MG63 (cell line): ENCODE measurements at regions not wholly inside any gene's neighbourhood (a gene's known extent, or its start where the extent isn't known, plus 50 kb on each side); places are given as distances from the start of the nearest gene placed in this dataset.
"Not testable (repeated sequence)": the region's sequence is repeated elsewhere in the genome, so short reads cannot be mapped to it uniquely, and the experiment has no call there.

ENCODE experiments used
- DNase-seq: peaks from one replicate; pipeline ENCODE4 v3.0.0-alpha.2; 2020
- H3K27me3 ChIP-seq: fragments of 250-450 bp; sonication (Bioruptor Pico); 2 replicates; pipeline ENCODE4 v1.5.1; 2020; ENCODE audit warnings: mild to moderate bottlenecking, moderate library complexity
- H3K36me3 ChIP-seq: fragments of 250-450 bp; sonication (Bioruptor Pico); 2 replicates; pipeline ENCODE4 v1.5.1; 2020; ENCODE audit warnings: mild to moderate bottlenecking, moderate library complexity
- H3K4me3 ChIP-seq: fragments of 250-450 bp; sonication (Bioruptor Pico); 2 replicates; pipeline ENCODE4 v1.5.1; 2020; ENCODE audit warnings: mild to moderate bottlenecking, moderate library complexity
- H3K9me3 ChIP-seq: fragments of 250-450 bp; sonication (Bioruptor Pico); 2 replicates; pipeline ENCODE4 v1.5.1; 2020; ENCODE audit warnings: mild to moderate bottlenecking, moderate library complexity

GRCh38 chr10:86579883-86580520, 58.4 kb upstream of the WAPL start:
- peak; percentile 13 for DNase-seq
- Histone ChIP-seq H3K36me3 (no peaks in the 10 kb centered on the region), H3K27me3 (no peaks in the 10 kb centered on the region), H3K9me3 (no peaks in the 10 kb centered on the region), H3K4me3 (no peak overlapping the region)

GRCh38 chr10:86580521-86580891, 58.9 kb upstream of the WAPL start:
- no peak overlapping the region for H3K4me3 ChIP-seq
- H3K27me3 ChIP-seq, result no peaks in the 10 kb centered on the region
- no peaks in the 10 kb centered on the region for H3K9me3 ChIP-seq
- H3K36me3 ChIP-seq, result no peaks in the 10 kb centered on the region
- DNase-seq, result no peak

GRCh38 chr10:86583983-86584382, 62.4 kb upstream of the WAPL start:
- Histone ChIP-seq H3K9me3 (no peaks in the 10 kb centered on the region), H3K36me3 (no peaks in the 10 kb centered on the region), H3K27me3 (no peaks in the 10 kb centered on the region), H3K4me3 (no peak overlapping the region)
- no peak for DNase-seq

GRCh38 chr10:86585037-86585929, 63.7 kb upstream of the WAPL start:
- no peaks in the 10 kb centered on the region for H3K27me3 ChIP-seq
- no peak overlapping the region for H3K4me3 ChIP-seq
- DNase-seq, result peak; percentile 64
- H3K9me3 ChIP-seq, result no peaks in the 10 kb centered on the region
- no peaks in the 10 kb centered on the region for H3K36me3 ChIP-seq

GRCh38 chr10:86586516-86586915, 64.9 kb upstream of the WAPL start:
- no peak for DNase-seq
- no peaks in the 10 kb centered on the region for H3K36me3 ChIP-seq
- H3K4me3 ChIP-seq, result no peak overlapping the region
- no peaks in the 10 kb centered on the region for H3K27me3 ChIP-seq
- no peaks in the 10 kb centered on the region for H3K9me3 ChIP-seq

DNA sequence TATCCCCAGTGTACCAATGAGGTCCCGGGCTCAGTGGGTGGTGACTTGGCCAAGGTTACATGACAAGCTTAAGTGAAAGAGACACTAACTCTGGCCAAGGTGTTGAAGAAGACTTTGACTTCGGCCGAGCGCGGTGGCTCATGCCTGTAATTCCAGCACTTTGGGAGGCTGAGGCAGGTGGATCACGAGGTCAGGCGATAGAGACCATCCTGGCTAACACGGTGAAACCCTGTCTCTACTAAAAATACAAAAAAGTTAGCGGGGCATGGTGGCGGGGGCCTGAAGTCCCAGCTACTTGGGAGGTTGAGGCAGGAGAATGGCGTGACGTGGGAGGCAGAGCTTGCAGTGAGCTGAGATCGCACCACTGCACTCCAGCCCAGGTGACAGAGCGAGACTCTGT, 65.6 kb upstream of the OPN4 start:
- H3K36me3 ChIP-seq, DNase-seq, H3K9me3 ChIP-seq, H3K27me3 ChIP-seq, H3K4me3 ChIP-seq: not testable (repeated sequence)

GRCh38 chr10:86591436-86591835, 62.9 kb upstream of the OPN4 start:
- no peaks in the 10 kb centered on the region for H3K36me3 ChIP-seq
- H3K4me3 ChIP-seq, result no peak overlapping the region
- H3K9me3 ChIP-seq, result no peaks in the 10 kb centered on the region
- no peaks in the 10 kb centered on the region for H3K27me3 ChIP-seq
- DNase-seq, result no peak

DNA sequence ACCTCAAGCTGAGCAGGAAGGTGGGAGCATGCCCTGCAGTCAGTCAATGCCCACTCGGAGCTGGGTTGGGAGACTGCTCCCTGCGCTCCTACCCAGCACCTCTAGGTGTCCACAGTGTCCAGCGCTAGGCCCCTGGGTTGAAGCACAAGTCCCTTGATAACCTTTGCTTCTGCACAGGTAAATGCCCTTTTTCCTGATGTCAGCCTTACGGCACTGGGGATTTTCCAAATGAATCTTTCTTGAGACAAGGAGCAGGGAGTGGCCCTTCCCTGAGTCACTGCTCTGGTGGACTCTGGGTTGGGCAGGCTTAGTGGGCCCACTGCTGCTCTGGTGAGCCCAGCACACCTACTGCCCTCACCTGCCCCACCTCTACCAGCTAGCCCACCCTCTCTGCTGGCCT, 61.9 kb upstream of the OPN4 start:
- Histone ChIP-seq H3K27me3 (no peaks in the 10 kb centered on the region), H3K4me3 (no peak overlapping the region), H3K9me3 (no peaks in the 10 kb centered on the region), H3K36me3 (no peaks in the 10 kb centered on the region)
- DNase-seq, result no peak

- Histone ChIP-seq H3K27me3 (no peaks in the 10 kb centered on the region), H3K9me3 (no peaks in the 10 kb centered on the region), H3K4me3 (no peak overlapping the region), H3K36me3 (no peaks in the 10 kb centered on the region)
- DNase-seq, result peak; percentile 51
Observed at GRCh38 chr10:86594535-86594934, 59.8 kb upstream of the OPN4 start.

- no peak for DNase-seq
- no peak overlapping the region for H3K4me3 ChIP-seq
- no peaks in the 10 kb centered on the region for H3K9me3 ChIP-seq
- H3K36me3 ChIP-seq, result no peaks in the 10 kb centered on the region
- H3K27me3 ChIP-seq, result no peaks in the 10 kb centered on the region
Observed at GRCh38 chr10:86595496-86595895, 58.9 kb upstream of the OPN4 start.

DNA sequence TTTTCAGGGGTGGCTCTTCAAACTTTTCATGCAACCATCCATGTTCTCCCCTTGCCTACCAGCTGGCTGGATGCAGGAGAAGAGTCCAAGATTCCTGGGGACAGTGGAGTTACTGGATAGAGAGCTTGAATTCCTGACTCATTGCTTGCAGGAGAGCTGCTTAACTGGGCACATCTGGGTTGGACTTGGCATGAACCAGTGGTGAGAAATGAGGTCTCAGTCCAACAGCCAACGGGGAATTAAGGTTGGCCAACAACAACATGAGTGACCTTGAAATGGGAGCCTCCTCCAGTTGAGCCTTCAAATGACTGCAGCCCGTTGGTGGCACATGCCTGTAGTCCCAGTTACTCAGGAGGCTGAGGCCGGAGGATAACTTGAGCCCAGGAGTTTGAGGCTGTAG, 58.1 kb upstream of the OPN4 start:
- H3K9me3 ChIP-seq, result no peaks in the 10 kb centered on the region
- no peaks in the 10 kb centered on the region for H3K36me3 ChIP-seq
- H3K27me3 ChIP-seq, result no peaks in the 10 kb centered on the region
- peak; percentile 69 for DNase-seq
- H3K4me3 ChIP-seq, result no peak overlapping the region

DNA sequence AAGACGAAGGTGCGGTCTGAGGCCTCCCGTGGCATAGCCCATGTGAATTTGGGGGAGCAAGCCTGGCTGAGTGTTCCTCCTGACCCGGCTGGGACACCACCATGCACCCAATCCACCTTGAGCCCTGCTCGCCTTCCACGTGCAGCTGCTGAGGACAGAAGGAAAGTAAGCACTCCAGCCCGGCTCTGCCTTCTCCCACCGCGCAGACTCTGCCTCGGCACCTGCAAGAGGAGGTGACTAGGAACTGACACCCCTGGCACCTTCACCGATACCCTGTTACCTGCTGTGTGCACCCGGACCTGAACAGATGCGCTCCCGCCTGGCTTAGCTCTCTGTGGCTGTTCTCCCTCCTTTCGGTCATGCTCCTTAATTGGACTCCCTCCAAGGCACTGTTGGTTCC, 57.0 kb upstream of the OPN4 start:
- DNase-seq, result no peak
- no peaks in the 10 kb centered on the region for H3K9me3 ChIP-seq
- no peak overlapping the region for H3K4me3 ChIP-seq
- no peaks in the 10 kb centered on the region for H3K36me3 ChIP-seq
- no peaks in the 10 kb centered on the region for H3K27me3 ChIP-seq

- Histone ChIP-seq H3K4me3 (no peak overlapping the region), H3K36me3 (no peaks in the 10 kb centered on the region)
- no peak for DNase-seq
Observed at GRCh38 chr10:86598151-86598550, 56.2 kb upstream of the OPN4 start.

DNA sequence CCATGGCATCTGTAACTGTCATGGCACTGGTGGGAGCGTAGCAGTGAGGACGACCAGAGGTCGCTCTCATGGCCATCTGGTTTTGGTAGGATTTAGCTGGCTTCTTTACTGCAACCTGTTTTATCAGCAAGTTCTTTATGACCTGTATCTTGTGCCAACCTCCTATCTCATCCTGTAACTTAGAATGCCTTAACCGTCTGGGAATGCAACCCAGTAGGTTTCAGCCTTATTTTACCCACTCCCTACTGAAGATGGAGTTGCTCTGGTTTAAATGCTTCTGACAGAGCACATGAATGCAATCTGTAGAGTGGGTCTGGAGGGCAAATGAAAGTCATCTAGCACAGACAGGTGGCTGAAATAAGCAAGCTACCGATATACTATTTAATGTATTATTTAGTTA, 55.3 kb upstream of the OPN4 start:
- no peak overlapping the region for H3K4me3 ChIP-seq
- no peaks in the 10 kb centered on the region for H3K27me3 ChIP-seq
- no peak for DNase-seq

More at GRCh38 chr10:86598151-86598550, 56.2 kb upstream of the OPN4 start:
- Histone ChIP-seq H3K9me3 (no peaks in the 10 kb centered on the region), H3K27me3 (no peaks in the 10 kb centered on the region)

DNA sequence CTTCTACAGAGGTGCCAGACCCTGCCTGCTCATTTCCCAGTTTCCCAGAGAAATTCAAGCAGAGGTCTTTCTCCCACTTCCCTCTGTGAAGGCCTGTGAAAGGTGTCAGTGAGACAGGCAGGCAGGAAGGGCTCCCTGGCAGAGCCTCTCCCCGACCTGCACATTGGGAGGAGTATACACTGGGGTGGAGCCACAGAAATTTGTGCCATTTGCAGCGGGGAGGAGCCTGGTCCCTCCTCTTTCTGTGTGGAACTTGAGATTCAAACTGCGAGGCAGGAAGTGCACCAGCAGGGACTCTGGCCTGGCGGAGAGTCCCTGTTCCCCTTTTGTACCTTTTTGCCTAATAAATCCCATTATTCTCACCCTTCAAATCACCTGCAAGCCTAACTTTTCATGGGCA, 54.6 kb upstream of the OPN4 start:
- H3K27me3 ChIP-seq, result no peaks in the 10 kb centered on the region
- no peaks in the 10 kb centered on the region for H3K36me3 ChIP-seq
- DNase-seq, result no peak
- H3K4me3 ChIP-seq, result no peak overlapping the region
- no peaks in the 10 kb centered on the region for H3K9me3 ChIP-seq

More for the DNA sequence above, 55.3 kb upstream of the OPN4 start:
- no peaks in the 10 kb centered on the region for H3K36me3 ChIP-seq
- H3K9me3 ChIP-seq, result no peaks in the 10 kb centered on the region

DNA sequence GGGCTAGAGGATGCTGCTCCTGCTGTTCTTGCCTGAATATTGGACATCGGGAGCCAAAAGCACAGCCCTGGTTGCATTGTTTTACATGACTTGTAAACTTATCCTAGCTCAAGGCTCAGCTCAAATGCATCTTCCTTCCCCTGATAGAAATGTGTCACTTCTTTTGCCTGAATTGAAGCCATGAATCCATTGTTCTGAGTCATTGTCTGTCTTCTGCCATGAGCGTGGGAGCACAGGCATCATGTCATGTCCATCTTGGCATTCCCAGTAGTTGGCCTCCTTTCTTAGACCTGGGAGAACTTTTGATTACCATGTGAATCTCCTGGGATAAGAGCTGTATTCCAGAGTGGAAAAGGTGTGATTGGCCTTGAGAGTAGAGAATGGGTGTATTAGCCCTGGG, 54.1 kb upstream of the OPN4 start:
- Histone ChIP-seq H3K27me3 (no peaks in the 10 kb centered on the region), H3K36me3 (no peaks in the 10 kb centered on the region), H3K9me3 (peaks cover 2% of the 10 kb centered on the region; the same call in 1 of the 2 replicates), H3K4me3 (no peak overlapping the region)
- DNase-seq, result peak; percentile 51

DNA sequence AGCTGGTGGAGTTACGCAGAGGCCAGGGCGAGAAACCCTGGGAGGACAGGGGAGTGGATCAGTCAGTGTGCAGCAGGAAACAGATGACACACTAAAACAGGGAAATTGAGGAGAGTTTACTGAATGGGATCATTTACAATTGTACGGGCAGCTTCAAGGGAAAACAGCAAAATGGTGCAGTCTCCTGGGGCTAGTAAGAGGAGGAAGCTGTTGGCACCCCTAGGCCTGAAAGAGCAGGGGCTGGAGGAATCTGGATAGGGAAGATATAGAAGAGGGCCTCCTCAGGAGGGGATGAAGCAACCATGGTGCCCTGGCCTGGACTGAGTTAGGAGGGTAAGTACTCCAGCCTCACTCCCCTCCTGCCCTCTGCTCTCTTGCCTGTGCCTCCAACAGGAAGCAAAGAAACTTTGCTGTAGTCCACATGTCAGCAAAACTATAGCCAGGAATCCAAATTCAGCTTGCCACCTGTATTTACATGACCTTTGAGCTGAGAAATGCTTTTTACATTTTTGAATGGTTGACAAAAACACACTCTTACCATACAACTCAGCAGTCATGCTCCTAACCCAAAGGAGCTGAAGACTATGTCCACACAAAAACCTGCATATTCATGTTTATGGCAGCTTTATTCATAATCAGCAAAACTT, 52.3 kb upstream of the OPN4 start:
- no peak for DNase-seq
- peaks cover 7% of the 10 kb centered on the region for H3K9me3 ChIP-seq
- H3K36me3 ChIP-seq, result no peaks in the 10 kb centered on the region
- H3K4me3 ChIP-seq, result no peak overlapping the region
- H3K27me3 ChIP-seq, result no peaks in the 10 kb centered on the region
